Peyer's patch (tissue), 4 donors: ENCODE measurements at regions not wholly inside any gene's neighbourhood (a gene's known extent, or its start where the extent isn't known, plus 50 kb on each side); places are given as distances from the start of the nearest gene placed in this dataset.
A peak's percentile ranks its signal among the peaks of the same experiment; 100 is the strongest.

ENCODE experiments used
- DNase-seq, 3 donors: peaks; one replicate each; pipeline ENCODE4 v3.0.0-alpha.2; 2017 to 2019
- H3K27ac ChIP-seq, 4 donors: fragments of 200-600 bp; sonication (generic); one replicate each; pipeline ENCODE4 v1.5.1; 2016 to 2019
- H3K27me3 ChIP-seq, 2 donors: fragments of 200-600 bp; sonication (generic); one replicate each; pipeline ENCODE4 v1.5.1; 2019
- H3K36me3 ChIP-seq, 3 donors: fragments of 200-600 bp; sonication (generic); one replicate each; pipeline ENCODE4 v1.5.1; 2016 to 2019
- H3K4me1 ChIP-seq, 4 donors: fragments of 200-600 bp; sonication (generic); one replicate each; pipeline ENCODE4 v1.5.1; 2016 to 2019
- H3K4me3 ChIP-seq, 4 donors: fragments of 200-600 bp; sonication (generic); 1 replicate in 3 of 4; 2 replicates in 1 of 4; pipeline ENCODE4 v1.5.1; 2016 to 2019; ENCODE audit warnings: mild to moderate bottlenecking in 1 of 4
- H3K9me3 ChIP-seq, 4 donors: fragments of 200-600 bp; sonication (generic); one replicate each; pipeline ENCODE4 v1.5.1; 2016 to 2019; ENCODE audit warnings: mild to moderate bottlenecking in 1 of 4
- POLR2A ChIP-seq, 2 donors: fragments of 450-650 bp; IDR thresholded peaks; one replicate each; pipeline ENCODE4 v1.5.1; 2017; ENCODE audit warnings: antibody characterized with exemption in 2 of 2, mild to moderate bottlenecking in 2 of 2, moderate library complexity in 2 of 2
- TF ChIP-seq, protein P1 (sequence below), 6 experiments: fragments of 450-650 bp in 4 of 6; fragments of 200-600 bp in 2 of 6; sonication (generic) in 1 of 6; IDR thresholded peaks; one replicate each; pipeline ENCODE4 v1.5.1; 2017 to 2019; ENCODE audit warnings: antibody characterized with exemption in 6 of 6, mild to moderate bottlenecking in 3 of 6, moderate library complexity in 1 of 6

DNA sequence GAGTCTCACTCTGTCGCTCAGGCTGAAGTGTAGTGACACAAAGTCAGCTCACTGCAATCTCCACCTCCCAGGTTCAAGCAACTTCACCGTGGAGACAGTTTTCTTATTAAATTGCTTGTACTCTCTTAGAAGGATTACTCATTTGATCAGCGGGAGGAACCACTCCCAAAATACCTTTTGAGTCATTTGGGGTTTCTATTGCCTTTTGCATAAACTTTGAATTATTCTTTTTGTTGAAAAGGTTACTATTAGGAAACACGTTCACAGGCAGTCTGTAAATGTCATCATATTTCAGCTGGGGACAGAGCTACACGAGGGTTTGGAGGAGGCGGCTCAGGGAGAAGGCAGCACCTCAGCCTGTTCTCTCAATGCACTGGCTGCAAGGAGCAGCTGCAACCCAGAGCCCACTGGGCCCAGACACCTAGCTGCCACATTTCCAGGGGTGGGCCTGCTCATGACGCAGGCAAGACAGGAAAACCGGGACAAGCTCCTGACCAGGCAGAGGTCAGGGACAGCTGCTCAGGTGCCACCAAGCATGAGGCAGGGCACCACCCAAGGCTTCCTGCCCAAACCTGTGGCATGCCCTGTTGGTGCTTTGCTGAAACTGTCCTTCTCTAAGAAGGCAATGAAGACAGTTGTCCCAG lies 205.9 kb downstream of the BMP7 start:
- DNase-seq = peak in 1 of 3 donors; percentile 19
- H3K36me3 ChIP-seq = no peaks in the 10 kb centered on the region
- H3K4me3 ChIP-seq = no peak overlapping the region
- H3K9me3 ChIP-seq = no peaks in the 10 kb centered on the region
- H3K27me3 ChIP-seq = no peaks in the 10 kb centered on the region
- H3K27ac ChIP-seq = no peak overlapping the region
- no peaks in the 10 kb centered on the region for H3K4me1 ChIP-seq
- TF ChIP-seq POLR2A (IDR thresholded peaks at IDR 0.05) = no peak
- TF ChIP-seq, protein P1, sequence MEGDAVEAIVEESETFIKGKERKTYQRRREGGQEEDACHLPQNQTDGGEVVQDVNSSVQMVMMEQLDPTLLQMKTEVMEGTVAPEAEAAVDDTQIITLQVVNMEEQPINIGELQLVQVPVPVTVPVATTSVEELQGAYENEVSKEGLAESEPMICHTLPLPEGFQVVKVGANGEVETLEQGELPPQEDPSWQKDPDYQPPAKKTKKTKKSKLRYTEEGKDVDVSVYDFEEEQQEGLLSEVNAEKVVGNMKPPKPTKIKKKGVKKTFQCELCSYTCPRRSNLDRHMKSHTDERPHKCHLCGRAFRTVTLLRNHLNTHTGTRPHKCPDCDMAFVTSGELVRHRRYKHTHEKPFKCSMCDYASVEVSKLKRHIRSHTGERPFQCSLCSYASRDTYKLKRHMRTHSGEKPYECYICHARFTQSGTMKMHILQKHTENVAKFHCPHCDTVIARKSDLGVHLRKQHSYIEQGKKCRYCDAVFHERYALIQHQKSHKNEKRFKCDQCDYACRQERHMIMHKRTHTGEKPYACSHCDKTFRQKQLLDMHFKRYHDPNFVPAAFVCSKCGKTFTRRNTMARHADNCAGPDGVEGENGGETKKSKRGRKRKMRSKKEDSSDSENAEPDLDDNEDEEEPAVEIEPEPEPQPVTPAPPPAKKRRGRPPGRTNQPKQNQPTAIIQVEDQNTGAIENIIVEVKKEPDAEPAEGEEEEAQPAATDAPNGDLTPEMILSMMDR (IDR thresholded peaks at IDR 0.05) = no peak

DNA sequence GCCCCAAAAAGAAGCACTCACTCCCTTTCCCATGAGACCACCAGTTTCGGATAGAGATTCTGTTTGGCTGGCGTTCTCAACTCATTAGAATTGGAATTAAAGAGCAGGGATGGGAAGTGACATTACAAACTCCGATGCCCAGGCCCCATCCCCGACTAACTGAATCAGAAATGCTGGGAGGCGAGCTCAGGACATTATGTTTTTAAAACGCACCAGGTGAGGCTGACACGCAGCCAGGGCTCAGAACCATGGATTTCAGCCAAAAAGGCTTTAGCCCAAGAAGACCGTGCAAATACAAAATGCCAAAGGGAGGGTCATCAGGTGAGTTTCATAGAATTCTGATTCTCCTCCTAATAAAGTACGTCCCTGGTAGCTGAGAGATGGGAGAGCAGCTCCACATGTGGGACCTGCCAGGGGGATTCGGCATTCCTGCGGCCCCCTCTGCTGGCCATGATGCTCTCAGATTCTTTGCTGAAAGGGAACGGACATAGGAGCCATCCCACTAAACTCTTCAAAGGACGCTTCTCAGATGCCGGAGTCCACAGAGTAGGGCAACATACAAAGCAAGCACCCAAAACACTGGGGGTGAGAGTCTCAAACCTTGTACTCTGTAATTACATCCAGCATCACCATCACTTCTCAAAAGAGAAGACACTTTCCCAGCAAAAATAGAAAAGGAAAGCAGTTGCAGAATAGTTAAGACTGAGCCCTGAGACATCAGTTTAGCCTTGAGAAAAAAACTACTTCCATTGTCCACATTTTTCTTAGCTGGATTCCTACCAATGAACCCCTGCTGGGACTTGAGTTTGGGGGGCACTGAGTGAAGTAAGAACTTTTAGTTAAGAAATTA lies 205.2 kb downstream of the BMP7 start:
- Histone ChIP-seq H3K27me3 (no peaks in the 10 kb centered on the region), H3K4me3 (no peak overlapping the region), H3K36me3 (no peaks in the 10 kb centered on the region), H3K9me3 (no peaks in the 10 kb centered on the region), H3K4me1 (no peaks in the 10 kb centered on the region), H3K27ac (no peak overlapping the region)
- TF ChIP-seq, protein P1 (IDR thresholded peaks at IDR 0.05) = peak in 2 of 6 experiments; percentile 6 to 23
- TF ChIP-seq POLR2A (IDR thresholded peaks at IDR 0.05) = no peak
- DNase-seq = peak in 1 of 3 donors; percentile 44

DNA sequence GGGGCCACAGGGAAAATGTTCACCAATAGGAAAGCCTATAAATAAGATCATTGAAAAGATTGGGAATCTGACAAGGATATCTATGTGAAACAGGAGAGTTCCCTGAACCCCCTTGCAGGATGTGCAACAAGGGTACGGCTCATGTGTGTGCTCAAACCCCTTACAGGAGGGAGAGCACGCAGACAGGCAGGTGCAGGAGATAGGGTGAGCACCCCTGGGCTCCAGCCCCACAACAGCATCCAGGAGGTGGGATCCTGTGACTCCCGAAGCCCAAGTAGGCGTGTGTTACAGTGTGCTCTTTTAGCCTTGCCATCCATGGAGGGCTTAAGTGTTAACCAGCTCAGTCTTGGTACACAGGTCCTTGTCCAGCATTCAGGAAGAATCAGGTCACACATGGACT lies 204.2 kb downstream of the BMP7 start:
- H3K4me3 ChIP-seq = no peak overlapping the region
- H3K9me3 ChIP-seq = no peaks in the 10 kb centered on the region
- no peak for DNase-seq
- H3K27ac ChIP-seq = no peak overlapping the region
- no peaks in the 10 kb centered on the region for H3K27me3 ChIP-seq
- H3K36me3 ChIP-seq = no peaks in the 10 kb centered on the region
- H3K4me1 ChIP-seq = no peaks in the 10 kb centered on the region
- TF ChIP-seq, protein P1 (IDR thresholded peaks at IDR 0.05) = no peak
- TF ChIP-seq POLR2A (IDR thresholded peaks at IDR 0.05) = no peak

DNA sequence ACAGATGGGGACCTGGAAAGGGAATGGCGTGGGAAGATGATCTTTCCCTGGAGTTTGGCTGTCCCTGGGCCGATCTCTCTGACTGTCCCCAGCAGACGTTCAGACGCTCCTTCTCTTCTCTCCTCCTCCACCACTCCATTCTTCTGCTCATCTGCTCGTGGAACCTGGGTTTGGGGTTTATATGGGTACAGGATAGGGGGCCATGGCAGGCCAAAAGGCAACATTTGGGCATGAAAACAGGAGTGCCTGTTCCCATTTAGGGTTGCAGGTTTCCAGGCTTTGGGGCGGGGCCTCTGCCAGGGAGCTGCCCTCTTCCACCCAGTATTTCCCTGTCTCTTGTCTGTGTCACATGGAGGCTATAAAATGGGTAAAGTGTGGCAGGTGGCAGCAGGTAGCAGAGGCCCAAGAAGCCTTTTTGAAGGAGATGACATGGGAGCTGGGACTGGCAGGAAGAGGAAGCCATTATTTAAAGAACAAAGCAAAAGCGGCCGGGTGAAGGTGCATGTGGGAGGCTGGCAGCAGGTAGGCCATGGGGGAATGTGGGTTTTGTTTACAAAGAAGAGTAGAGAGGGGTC lies 203.7 kb downstream of the BMP7 start:
- DNase-seq = no peak

DNA sequence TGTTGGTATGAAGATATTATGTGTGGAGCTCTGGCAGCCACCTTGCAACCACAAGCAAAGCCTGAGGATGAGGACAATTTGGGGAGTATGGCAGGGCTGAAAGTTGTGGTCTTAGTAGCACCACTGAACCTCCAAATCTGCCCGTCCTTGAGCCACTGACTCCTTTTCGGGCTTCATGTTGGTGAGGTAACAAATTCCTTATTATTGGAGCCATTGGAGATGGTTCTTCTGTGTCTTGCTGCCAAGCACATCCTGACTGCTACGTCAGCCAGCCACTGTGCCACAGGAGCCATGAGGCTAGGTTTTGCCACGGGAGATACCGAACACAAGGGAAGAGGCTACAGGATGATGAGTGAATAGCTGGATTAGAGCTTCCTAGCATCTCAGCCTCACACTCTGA lies 201.6 kb downstream of the BMP7 start:
- no peak overlapping the region for H3K27ac ChIP-seq
- DNase-seq = no peak

More for the DNA sequence above, 203.7 kb downstream of the BMP7 start:
- Histone ChIP-seq H3K4me3 (no peak overlapping the region), H3K4me1 (no peaks in the 10 kb centered on the region), H3K9me3 (no peaks in the 10 kb centered on the region), H3K27me3 (no peaks in the 10 kb centered on the region), H3K27ac (no peak overlapping the region), H3K36me3 (no peaks in the 10 kb centered on the region)
- no peak for TF ChIP-seq POLR2A (IDR thresholded peaks at IDR 0.05)
- TF ChIP-seq, protein P1 (IDR thresholded peaks at IDR 0.05) = no peak

More for the DNA sequence above, 201.6 kb downstream of the BMP7 start:
- H3K9me3 ChIP-seq = no peaks in the 10 kb centered on the region
- H3K4me1 ChIP-seq = no peaks in the 10 kb centered on the region
- H3K4me3 ChIP-seq = no peak overlapping the region
- H3K27me3 ChIP-seq = no peaks in the 10 kb centered on the region
- TF ChIP-seq, protein P1 (IDR thresholded peaks at IDR 0.05) = no peak
- no peak for TF ChIP-seq POLR2A (IDR thresholded peaks at IDR 0.05)
- no peaks in the 10 kb centered on the region for H3K36me3 ChIP-seq
